Suprapubic skin (tissue), 4 donors: ENCODE measurements at regions not wholly inside any gene's neighbourhood (a gene's known extent, or its start where the extent isn't known, plus 50 kb on each side); places are given as distances from the start of the nearest gene placed in this dataset.

Experiments used
- EP300 ChIP-seq: sonication (generic); formaldehyde crosslinking; IDR thresholded peaks from one replicate; pipeline ENCODE4 v1.6.1; 2017; ENCODE audit warnings: antibody characterized with exemption
- POLR2A ChIP-seq, 2 donors: fragments of 450-650 bp; IDR thresholded peaks; one replicate each; pipeline ENCODE4 v1.6.1; 2017; ENCODE audit warnings: antibody characterized with exemption in 2 of 2, mild to moderate bottlenecking in 2 of 2, moderate library complexity in 2 of 2
- POLR2AphosphoS5 ChIP-seq, 3 donors: sonication (generic); formaldehyde crosslinking; IDR thresholded peaks; one replicate each; pipeline ENCODE4 v1.6.1; 2017; ENCODE audit warnings: antibody characterized with exemption in 3 of 3
- TF ChIP-seq, protein P1 (sequence below), 2 donors: fragments of 200-600 bp in 1 of 2; fragments of 450-650 bp in 1 of 2; sonication (generic) in 1 of 2; IDR thresholded peaks; one replicate each; pipeline ENCODE4 v1.5.1; 2016 to 2019; ENCODE audit warnings: antibody characterized with exemption in 2 of 2, mild to moderate bottlenecking in 1 of 2, moderate library complexity in 1 of 2

DNA sequence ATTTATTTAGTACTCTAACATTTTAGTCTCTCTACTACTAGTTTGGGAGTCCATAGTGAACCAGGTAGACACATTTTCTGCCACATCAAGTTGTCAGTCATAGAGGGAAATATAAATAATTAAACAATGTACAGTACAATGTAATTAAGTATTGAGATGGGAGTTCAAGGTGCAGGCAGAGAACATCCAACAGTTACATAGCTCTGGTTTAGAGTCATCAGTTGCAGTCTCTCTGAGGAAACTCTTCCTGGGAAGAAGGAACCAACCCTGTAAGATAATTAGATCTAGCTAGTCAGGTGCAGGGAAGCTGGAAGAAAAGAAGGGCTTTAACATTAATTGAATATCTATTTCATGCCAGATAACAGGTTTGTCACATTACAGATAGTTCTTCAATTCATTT, 457.9 kb upstream of the DYNLRB2 start:
- TF ChIP-seq, protein P1, sequence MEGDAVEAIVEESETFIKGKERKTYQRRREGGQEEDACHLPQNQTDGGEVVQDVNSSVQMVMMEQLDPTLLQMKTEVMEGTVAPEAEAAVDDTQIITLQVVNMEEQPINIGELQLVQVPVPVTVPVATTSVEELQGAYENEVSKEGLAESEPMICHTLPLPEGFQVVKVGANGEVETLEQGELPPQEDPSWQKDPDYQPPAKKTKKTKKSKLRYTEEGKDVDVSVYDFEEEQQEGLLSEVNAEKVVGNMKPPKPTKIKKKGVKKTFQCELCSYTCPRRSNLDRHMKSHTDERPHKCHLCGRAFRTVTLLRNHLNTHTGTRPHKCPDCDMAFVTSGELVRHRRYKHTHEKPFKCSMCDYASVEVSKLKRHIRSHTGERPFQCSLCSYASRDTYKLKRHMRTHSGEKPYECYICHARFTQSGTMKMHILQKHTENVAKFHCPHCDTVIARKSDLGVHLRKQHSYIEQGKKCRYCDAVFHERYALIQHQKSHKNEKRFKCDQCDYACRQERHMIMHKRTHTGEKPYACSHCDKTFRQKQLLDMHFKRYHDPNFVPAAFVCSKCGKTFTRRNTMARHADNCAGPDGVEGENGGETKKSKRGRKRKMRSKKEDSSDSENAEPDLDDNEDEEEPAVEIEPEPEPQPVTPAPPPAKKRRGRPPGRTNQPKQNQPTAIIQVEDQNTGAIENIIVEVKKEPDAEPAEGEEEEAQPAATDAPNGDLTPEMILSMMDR (IDR thresholded peaks at IDR 0.05) = no peak
- no peak for TF ChIP-seq POLR2A (IDR thresholded peaks at IDR 0.05)
- TF ChIP-seq POLR2AphosphoS5 (IDR thresholded peaks at IDR 0.05) = no peak
- no peak for TF ChIP-seq EP300
